DOHH2 (cell line): ENCODE measurements at regions not wholly inside any gene's neighbourhood (a gene's known extent, or its start where the extent isn't known, plus 50 kb on each side); places are given as distances from the start of the nearest gene placed in this dataset.

Experiments used
- CTCF ChIP-seq: fragments of 200-600 bp; sonication (generic); IDR thresholded peaks from one replicate; pipeline ENCODE4 v1.5.1; 2014; ENCODE audit warnings: antibody characterized with exemption, mild to moderate bottlenecking, low read depth, low read length; ENCODE audit not compliant: poor library complexity, severe bottlenecking
- EZH2phosphoT487 ChIP-seq: fragments of 200-600 bp; sonication (generic); IDR thresholded peaks from 2 replicates; pipeline ENCODE4 v1.6.1; 2017; ENCODE audit warnings: borderline replicate concordance, mild to moderate bottlenecking, antibody characterized with exemption, low read length, moderate library complexity, mixed read lengths

- TF ChIP-seq CTCF, result no peak
- TF ChIP-seq EZH2phosphoT487, result no peak
These were observed 235.5 kb upstream of the WWC1 start for GRCh38 chr5:168055961-168056360.
